Immature natural killer cell (primary cell): ENCODE measurements at regions not wholly inside any gene's neighbourhood (a gene's known extent, or its start where the extent isn't known, plus 50 kb on each side); places are given as distances from the start of the nearest gene placed in this dataset.

Source experiments
- DNase-seq, 3 donors: peaks; one replicate each; pipeline ENCODE4 v3.0.0; 2022; ENCODE audit warnings: mixed read lengths in 1 of 3
- H3K27ac Mint-ChIP-seq, 6 donors: one replicate each; pipeline ENCODE4 v1.8.0; 2020; ENCODE audit warnings: mixed read lengths in 6 of 6, mild to moderate bottlenecking in 5 of 6, inconsistent platforms in 4 of 6, moderate library complexity in 3 of 6
- H3K27me3 Mint-ChIP-seq, 3 donors: one replicate each; pipeline ENCODE4 v1.8.0; 2020 to 2021; ENCODE audit warnings: low read depth in 3 of 3, mild to moderate bottlenecking in 3 of 3, mixed read lengths in 3 of 3, moderate library complexity in 3 of 3, inconsistent platforms in 1 of 3
- H3K36me3 Mint-ChIP-seq, 3 donors: one replicate each; pipeline ENCODE4 v1.8.0; 2020; ENCODE audit warnings: mixed read lengths in 3 of 3, inconsistent platforms in 2 of 3, mild to moderate bottlenecking in 2 of 3
- H3K4me1 Mint-ChIP-seq, 2 donors: one replicate each; pipeline ENCODE4 v1.8.0; 2020; ENCODE audit warnings: inconsistent platforms in 2 of 2, mild to moderate bottlenecking in 2 of 2, mixed read lengths in 2 of 2, moderate library complexity in 1 of 2
- H3K4me3 Mint-ChIP-seq, 5 donors: one replicate each; pipeline ENCODE4 v1.8.0; 2020; ENCODE audit warnings: mild to moderate bottlenecking in 5 of 5, mixed read lengths in 5 of 5, inconsistent platforms in 3 of 5, moderate library complexity in 3 of 5
- H3K9me3 Mint-ChIP-seq, 6 donors: one replicate each; pipeline ENCODE4 v1.8.0; 2020; ENCODE audit warnings: mild to moderate bottlenecking in 6 of 6, mixed read lengths in 6 of 6, inconsistent platforms in 4 of 6, moderate library complexity in 3 of 6

DNA sequence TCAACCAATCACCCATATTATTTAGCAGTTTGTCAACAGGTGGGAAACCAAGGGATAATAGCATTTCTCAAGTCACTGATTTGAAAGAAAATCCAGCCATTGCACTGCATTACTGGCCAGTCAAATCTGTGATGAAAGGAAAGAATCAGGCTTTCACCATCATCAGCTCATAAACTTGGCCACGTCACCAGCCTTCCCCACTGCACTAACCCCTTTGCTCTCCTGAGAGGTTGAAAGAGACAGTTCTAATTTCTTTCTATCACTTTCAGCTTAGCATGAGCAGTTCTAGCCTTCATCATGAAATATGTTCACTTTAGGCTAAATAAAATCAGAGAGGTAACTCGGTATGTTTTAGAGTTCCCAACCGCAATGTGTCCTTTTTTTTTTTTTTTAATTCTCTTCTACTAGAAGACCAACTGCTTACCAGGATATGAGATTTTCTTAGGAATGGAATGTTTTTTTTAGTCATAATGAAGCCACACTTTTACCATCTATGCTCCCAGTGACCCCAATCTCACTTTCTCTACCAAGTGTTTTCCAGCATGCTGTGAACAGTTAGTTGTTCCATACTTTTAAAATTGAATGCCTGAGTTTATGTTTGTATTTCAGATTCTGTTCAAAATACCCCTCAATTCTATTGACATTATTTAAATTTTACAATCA, 55.7 kb upstream of the SLC7A11 start:
- no peak overlapping the region for H3K27ac Mint-ChIP-seq
- H3K9me3 Mint-ChIP-seq, result peaks cover 5 to 28% (median 15%) of the 10 kb centered on the region in 6 donors
- DNase-seq, result no peak
- H3K27me3 Mint-ChIP-seq, result peaks cover 0 to 4% (median 0%) of the 10 kb centered on the region in 3 donors
- no peak overlapping the region for H3K4me3 Mint-ChIP-seq
- H3K4me1 Mint-ChIP-seq, result no peaks in the 10 kb centered on the region
- H3K36me3 Mint-ChIP-seq, result peaks cover 0 to 4% (median 0%) of the 10 kb centered on the region in 3 donors

DNA sequence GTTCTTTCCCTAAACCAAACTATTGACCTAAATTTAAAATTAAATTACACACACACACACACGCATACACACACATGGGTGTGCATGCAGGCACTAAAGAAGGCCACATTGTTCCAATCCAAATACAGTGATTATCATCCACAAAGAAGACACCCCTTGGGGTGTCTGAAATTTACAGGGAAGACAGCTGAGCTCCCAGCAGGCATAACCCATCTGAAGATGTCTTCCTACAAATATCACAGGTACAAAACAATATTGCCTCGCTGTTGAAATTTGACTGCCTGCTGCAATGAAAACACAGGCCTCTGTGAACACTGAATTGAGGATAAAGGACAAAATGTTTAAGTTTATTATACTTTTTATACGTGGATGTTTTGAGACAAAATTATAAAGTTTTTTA, 50.2 kb upstream of the SLC7A11 start:
- Mint-ChIP-seq H3K9me3 (peaks cover 3 to 22% (median 7%) of the 10 kb centered on the region in 6 donors), H3K4me3 (no peak overlapping the region), H3K27ac (no peak overlapping the region), H3K4me1 (no peaks in the 10 kb centered on the region), H3K27me3 (peaks cover 0 to 2% (median 0%) of the 10 kb centered on the region in 3 donors), H3K36me3 (no peaks in the 10 kb centered on the region)
- DNase-seq, result no peak
